CD14-positive monocyte (primary cell): ENCODE measurements at regions not wholly inside any gene's neighbourhood (a gene's known extent, or its start where the extent isn't known, plus 50 kb on each side); places are given as distances from the start of the nearest gene placed in this dataset.

Source experiments
- DNase-seq, 3 donors: peaks; one replicate each; pipeline ENCODE4 v3.0.0-alpha.2; 2011 to 2022
- H2AFZ ChIP-seq: 2 replicates; pipeline ENCODE4 v1.6.0; 2012; ENCODE audit warnings: mild to moderate bottlenecking, low read depth, low read length, inconsistent platforms; ENCODE audit not compliant: insufficient read depth, poor library complexity, severe bottlenecking
- H3K27ac ChIP-seq, 2 donors: 1 replicate in 1 of 2; 2 replicates in 1 of 2; pipeline ENCODE4 v1.5.1; 2012 to 2013; ENCODE audit warnings: low read length in 2 of 2, control low read depth in 1 of 2, inconsistent platforms in 1 of 2, low read depth in 1 of 2, mild to moderate bottlenecking in 1 of 2
- H3K27me3 ChIP-seq, 2 donors: one replicate each; pipeline versions ENCODE4 v1.6.0 to v1.6.1; 2011 to 2013; ENCODE audit warnings: low read length in 2 of 2; ENCODE audit not compliant: control insufficient read depth in 2 of 2, insufficient read depth in 2 of 2
- H3K36me3 ChIP-seq, 2 donors: replicated peaks in 1 of 2; 1 replicate in 1 of 2; 2 replicates in 1 of 2; pipeline versions ENCODE4 v1.5.1 to v1.6.1; 2012 to 2013; ENCODE audit warnings: low read length in 2 of 2, control low read depth in 1 of 2, inconsistent platforms in 1 of 2, mild to moderate bottlenecking in 1 of 2; ENCODE audit not compliant: insufficient read depth in 2 of 2, control insufficient read depth in 1 of 2
- H3K4me1 ChIP-seq, 2 donors: 1 replicate in 1 of 2; 2 replicates in 1 of 2; pipeline versions ENCODE4 v1.5.1 to v1.6.1; 2012 to 2013; ENCODE audit warnings: low read length in 2 of 2, control low read depth in 1 of 2, inconsistent platforms in 1 of 2, mild to moderate bottlenecking in 1 of 2, moderate library complexity in 1 of 2; ENCODE audit not compliant: insufficient read depth in 2 of 2, control insufficient read depth in 1 of 2
- H3K4me2 ChIP-seq: replicated peaks from 2 replicates; pipeline ENCODE3; 2012; ENCODE audit warnings: low read length, moderate library complexity, mild to moderate bottlenecking; ENCODE audit not compliant: poor library complexity, severe bottlenecking; ENCODE audit errors: extremely low read depth
- H3K4me3 ChIP-seq, 3 experiments: fragments of 200-600 bp in 1 of 3; sonication (generic) in 1 of 3; replicated peaks in 1 of 3; 1 replicate in 2 of 3; 2 replicates in 1 of 3; pipeline ENCODE4 v1.5.1; 2011 to 2013; ENCODE audit warnings: low read length in 3 of 3, mild to moderate bottlenecking in 3 of 3, control low read depth in 2 of 3, low read depth in 2 of 3, inconsistent platforms in 1 of 3, moderate library complexity in 1 of 3
- H3K79me2 ChIP-seq: 2 replicates; pipeline ENCODE4 v1.6.0; 2012; ENCODE audit warnings: mild to moderate bottlenecking, control low read depth, inconsistent platforms, low read length, moderate library complexity; ENCODE audit not compliant: insufficient read depth
- H3K9ac ChIP-seq: 2 replicates; pipeline ENCODE4 v1.6.0; 2017; ENCODE audit warnings: low read length, mild to moderate bottlenecking; ENCODE audit not compliant: insufficient read depth, poor library complexity, severe bottlenecking
- H3K9me3 ChIP-seq, 2 donors: replicated peaks in 1 of 2; 1 replicate in 1 of 2; 2 replicates in 1 of 2; pipeline versions ENCODE4 v1.5.1 to v1.6.1; 2012 to 2013; ENCODE audit warnings: low read length in 2 of 2, control low read depth in 1 of 2; ENCODE audit not compliant: control insufficient read depth in 1 of 2, insufficient read depth in 1 of 2
- H4K20me1 ChIP-seq: 2 replicates; pipeline ENCODE4 v1.6.0; 2012; ENCODE audit warnings: mild to moderate bottlenecking, low read length, control low read depth, moderate library complexity; ENCODE audit not compliant: insufficient read depth
- H3K27ac Mint-ChIP-seq, 7 donors: one replicate each; pipeline ENCODE4 v1.8.0; 2020; ENCODE audit warnings: mild to moderate bottlenecking in 7 of 7, mixed read lengths in 7 of 7, moderate library complexity in 6 of 7, inconsistent platforms in 2 of 7
- H3K27me3 Mint-ChIP-seq, 3 donors: one replicate each; pipeline ENCODE4 v1.8.0; 2021 to 2022; ENCODE audit warnings: low read depth in 3 of 3, mild to moderate bottlenecking in 3 of 3, mixed read lengths in 3 of 3, moderate library complexity in 3 of 3, inconsistent platforms in 1 of 3
- H3K36me3 Mint-ChIP-seq, 2 donors: one replicate each; pipeline ENCODE4 v1.8.0; 2020; ENCODE audit warnings: mixed read lengths in 2 of 2, inconsistent platforms in 1 of 2, mild to moderate bottlenecking in 1 of 2
- H3K4me1 Mint-ChIP-seq: one replicate; pipeline ENCODE4 v1.8.0; 2020; ENCODE audit warnings: mild to moderate bottlenecking, mixed read lengths
- H3K4me3 Mint-ChIP-seq, 2 donors: one replicate each; pipeline ENCODE4 v1.8.0; 2020; ENCODE audit warnings: mild to moderate bottlenecking in 2 of 2, mixed read lengths in 2 of 2, moderate library complexity in 1 of 2
- H3K9me3 Mint-ChIP-seq, 7 donors: one replicate each; pipeline ENCODE4 v1.8.0; 2020 to 2022; ENCODE audit warnings: mixed read lengths in 7 of 7, mild to moderate bottlenecking in 6 of 7, moderate library complexity in 6 of 7, inconsistent platforms in 2 of 7
- WGBS: methylation state at CpG from one replicate; pipeline ENCODE4 v1.1.5; 2013; ENCODE audit warnings: missing lambda C conversion rate; ENCODE audit not compliant: insufficient coverage; 5-methylcytosine and 5-hydroxymethylcytosine counted together
- intact Hi-C, 2 donors: fragments of 100-400 bp; cut with micrococcal nuclease; formaldehyde crosslinking; loops; one replicate each; pipeline versions ENCODE4 v1.15.0 to v1.15.1; 2023
- TF ChIP-seq, protein P1 (sequence below): fragments of 200-600 bp; IDR thresholded peaks from one replicate; pipeline ENCODE4 v1.8.0; 2022; ENCODE audit warnings: antibody characterized with exemption, mild to moderate bottlenecking

DNA sequence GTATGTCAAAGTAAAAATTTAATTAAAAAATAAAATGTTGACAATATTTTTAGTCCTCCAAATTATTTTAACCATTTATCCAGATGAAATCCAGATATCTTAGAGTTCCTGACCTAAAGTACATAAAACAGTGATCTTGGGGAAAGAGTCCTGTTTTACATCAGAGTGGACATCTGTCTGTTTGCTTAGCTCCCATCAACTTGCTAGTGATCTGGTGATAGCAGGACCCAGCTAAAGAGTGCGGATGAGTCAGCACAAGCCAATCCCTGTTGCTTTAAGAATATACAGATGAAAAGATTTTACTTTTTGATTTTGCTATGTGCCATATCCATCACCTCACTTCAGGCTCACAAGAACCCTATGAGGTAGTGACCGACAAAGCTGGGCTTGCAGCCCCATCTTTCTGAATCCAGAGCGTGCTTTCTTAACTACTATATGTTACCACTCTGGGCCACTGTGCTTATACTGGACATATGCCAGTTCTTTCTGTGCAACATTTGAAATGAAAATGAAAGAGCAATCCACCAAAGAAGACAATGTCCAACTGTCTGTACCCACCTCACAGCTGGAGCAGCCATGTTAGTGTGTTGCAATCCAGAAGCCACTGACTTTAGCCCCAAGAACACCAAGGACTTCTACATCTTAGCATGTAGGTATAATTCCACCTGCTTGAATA, 167.6 kb upstream of the SESN3 start:
- peaks cover 8% of the 10 kb centered on the region for H3K4me1 Mint-ChIP-seq
- Histone ChIP-seq H3K79me2 (no peaks in the 10 kb centered on the region), H3K9ac (no peak overlapping the region), H2AFZ (no peak overlapping the region), H4K20me1 (no peaks in the 10 kb centered on the region), H3K4me2 (no peak overlapping the region), H3K27ac (no peak overlapping the region), H3K27me3 (no peaks in the 10 kb centered on the region), H3K4me3 (no peak overlapping the region), H3K4me1 (no peaks in the 10 kb centered on the region), H3K36me3 (no peaks in the 10 kb centered on the region), H3K9me3 (no peaks in the 10 kb centered on the region)
- DNase-seq: no peak
- 100% methylated on average over 1 of the region's 3 CpGs for WGBS
- TF ChIP-seq, protein P1, sequence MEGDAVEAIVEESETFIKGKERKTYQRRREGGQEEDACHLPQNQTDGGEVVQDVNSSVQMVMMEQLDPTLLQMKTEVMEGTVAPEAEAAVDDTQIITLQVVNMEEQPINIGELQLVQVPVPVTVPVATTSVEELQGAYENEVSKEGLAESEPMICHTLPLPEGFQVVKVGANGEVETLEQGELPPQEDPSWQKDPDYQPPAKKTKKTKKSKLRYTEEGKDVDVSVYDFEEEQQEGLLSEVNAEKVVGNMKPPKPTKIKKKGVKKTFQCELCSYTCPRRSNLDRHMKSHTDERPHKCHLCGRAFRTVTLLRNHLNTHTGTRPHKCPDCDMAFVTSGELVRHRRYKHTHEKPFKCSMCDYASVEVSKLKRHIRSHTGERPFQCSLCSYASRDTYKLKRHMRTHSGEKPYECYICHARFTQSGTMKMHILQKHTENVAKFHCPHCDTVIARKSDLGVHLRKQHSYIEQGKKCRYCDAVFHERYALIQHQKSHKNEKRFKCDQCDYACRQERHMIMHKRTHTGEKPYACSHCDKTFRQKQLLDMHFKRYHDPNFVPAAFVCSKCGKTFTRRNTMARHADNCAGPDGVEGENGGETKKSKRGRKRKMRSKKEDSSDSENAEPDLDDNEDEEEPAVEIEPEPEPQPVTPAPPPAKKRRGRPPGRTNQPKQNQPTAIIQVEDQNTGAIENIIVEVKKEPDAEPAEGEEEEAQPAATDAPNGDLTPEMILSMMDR: no peak
- H3K4me3 Mint-ChIP-seq: no peak overlapping the region
- H3K36me3 Mint-ChIP-seq: no peaks in the 10 kb centered on the region
- H3K27me3 Mint-ChIP-seq: peaks cover 0 to 3% (median 2%) of the 10 kb centered on the region in 3 donors
- no peak overlapping the region for H3K27ac Mint-ChIP-seq
- peaks cover 3 to 14% (median 6%) of the 10 kb centered on the region in 7 donors for H3K9me3 Mint-ChIP-seq
- intact Hi-C loops: no loop called here

DNA sequence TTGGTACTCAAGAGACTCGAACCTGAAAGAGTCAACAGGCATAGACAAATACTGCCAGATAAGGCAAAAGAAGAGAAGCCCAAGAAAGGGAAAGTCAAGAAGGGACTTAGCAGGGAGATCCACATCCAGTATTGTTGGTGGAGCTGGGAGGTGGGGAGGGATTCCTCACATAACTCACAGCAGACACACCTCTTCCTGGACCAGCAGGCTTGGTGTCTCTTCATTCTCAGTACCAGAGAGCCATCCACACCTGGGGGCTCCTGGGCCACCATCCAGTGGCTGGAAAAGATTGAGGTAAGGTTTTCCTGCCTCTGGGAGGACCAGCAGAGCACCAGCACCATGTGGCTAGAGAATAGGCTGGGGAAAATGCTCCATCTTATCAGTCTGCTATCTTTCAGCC, 161.6 kb upstream of the SESN3 start:
- H3K9me3 Mint-ChIP-seq: peaks cover 3 to 11% (median 4%) of the 10 kb centered on the region in 7 donors
- Histone ChIP-seq H3K9ac (no peak overlapping the region), H3K79me2 (no peaks in the 10 kb centered on the region), H3K4me1 (no peaks in the 10 kb centered on the region), H4K20me1 (no peaks in the 10 kb centered on the region), H3K4me2 (no peak overlapping the region), H3K9me3 (no peaks in the 10 kb centered on the region), H3K27me3 (no peaks in the 10 kb centered on the region), H2AFZ (no peak overlapping the region), H3K36me3 (no peaks in the 10 kb centered on the region), H3K27ac (no peak overlapping the region), H3K4me3 (no peak overlapping the region)
- H3K4me1 Mint-ChIP-seq: peaks cover 7% of the 10 kb centered on the region
- WGBS: no CpG with 5 or more reads among the region's 1 CpG
- TF ChIP-seq, protein P1: no peak
- DNase-seq: no peak
- intact Hi-C loops: no loop called here
- H3K4me3 Mint-ChIP-seq: no peak overlapping the region
- H3K27me3 Mint-ChIP-seq: peaks cover 1 to 2% (median 1%) of the 10 kb centered on the region in 3 donors
- H3K27ac Mint-ChIP-seq: no peak overlapping the region
- no peaks in the 10 kb centered on the region for H3K36me3 Mint-ChIP-seq
